ENCODE measurements at regions not wholly inside any gene's neighbourhood (a gene's known extent, or its start where the extent isn't known, plus 50 kb on each side); places are given as distances from the start of the nearest gene placed in this dataset.

GRCh38 chrX:25555521-25555920, 539.8 kb upstream of the ARX start:
- Histone ChIP-seq H3K36me3 (ENCODE audit: control insufficient read depth, insufficient read depth, low read length) (no peaks in the 10 kb centered on the region), H3K4ac (ENCODE audit: low read depth, low read length) (no peak overlapping the region), H2AFZ (replicated peaks; ENCODE audit: low read length, poor library complexity) (no peak overlapping the region), H2AK5ac (ENCODE audit: low read depth, low read length) (no peak overlapping the region), H3K9me1 (ENCODE audit: insufficient read depth, low read length) (no peaks in the 10 kb centered on the region), H3K4me2 (ENCODE audit: low read depth, low read length) (no peak overlapping the region), H2AK9ac (replicated peaks; ENCODE audit: low read depth, low read length, poor library complexity) (no peak overlapping the region), H3K4me3 (ENCODE audit: insufficient read depth, low read depth, low read length) (no peak overlapping the region), H4K91ac (ENCODE audit: insufficient read depth, low read depth, low read length) (no peak overlapping the region), H2BK5ac (ENCODE audit: low read depth, low read length, poor library complexity, severe bottlenecking) (no peak overlapping the region), H3K18ac (ENCODE audit: low read depth, low read length) (no peak overlapping the region), H4K20me1 (ENCODE audit: insufficient read depth, low read length) (no peaks in the 10 kb centered on the region), H3K56ac (ENCODE audit: extremely low read depth, insufficient read depth, low read length) (no peak overlapping the region), H3K23ac (ENCODE audit: low read depth, low read length) (no peak overlapping the region), H2BK20ac (ENCODE audit: low read depth, low read length) (no peak overlapping the region), H3K14ac (replicated peaks; ENCODE audit: low read depth, low read length) (no peak overlapping the region), H2BK15ac (ENCODE audit: low read depth, low read length) (no peak overlapping the region), H3K27ac (ENCODE audit: insufficient read depth, low read length) (no peak overlapping the region), H4K8ac (ENCODE audit: low read depth in 2 of 2, low read length in 2 of 2) (no peak overlapping the region), H3K27me3 (ENCODE audit: control insufficient read depth, insufficient read depth, low read length) (no peaks in the 10 kb centered on the region), H3K9me3 (ENCODE audit: control insufficient read depth, insufficient read depth, low read length) (0 out of 2 replicates have a peak, but pooled peaks cover 2% of the 10 kb centered on the region), H3K4me1 (ENCODE audit: control insufficient read depth, insufficient read depth, low read length) (no peaks in the 10 kb centered on the region), H3K79me1 (ENCODE audit: low read depth in 1 of 2, low read length in 2 of 2) (no peaks in the 10 kb centered on the region), H4K5ac (ENCODE audit: low read depth, low read length) (no peak overlapping the region), H2BK120ac (ENCODE audit: low read depth, low read length) (no peak overlapping the region), H3K9ac (ENCODE audit: low read depth, low read length) (no peak overlapping the region)
- ChIA-PET POLR2A (ENCODE audit: unreplicated experiment) (interaction anchor here (0.6 kb wide), 1 partner anchor 30 kb away, joined by 3 read pairs; no protein-coding TSS in a partner anchor), CTCF (no interaction called here)
- WGBS, 2 experiments (ENCODE audit: extremely low coverage in 2 of 2, insufficient read length in 1 of 2), result no CpG with 5 or more reads among the region's 4 CpGs
- no peak for DNase-seq
- in situ Hi-C loops (cut with MboI; ENCODE audit: low sequenced_read_pairs), result no loop called here
- BruUV-seq (replicated peaks), result no TSS peak
- ATAC-seq (ENCODE audit: low read depth), result no peak
- TF ChIP-seq POLR2A (IDR thresholded peaks at IDR 0.05; ENCODE audit: low read depth, low read length), result no peak
- TF ChIP-seq NFE2L2 (IDR thresholded peaks at IDR 0.05; ENCODE audit: low read depth, low read length), result no peak
- no peak for TF ChIP-seq RCOR1 (IDR thresholded peaks at IDR 0.05; ENCODE audit: insufficient replicate concordance, low read length)
- TF ChIP-seq CEBPB (IDR thresholded peaks at IDR 0.05; ENCODE audit: low read depth, low read length), result no peak
- TF ChIP-seq FOS (IDR thresholded peaks at IDR 0.05; ENCODE audit: low read depth, low read length), result no peak
- dilution Hi-C loops (cut with HindIII; ENCODE audit: low sequenced_read_pairs, unreplicated experiment), result no loop called here
- intact Hi-C loops (cut with micrococcal nuclease), result no loop called here

Data from IMR-90 (cell line).